MM.1S (cell line): ENCODE measurements at regions not wholly inside any gene's neighbourhood (a gene's known extent, or its start where the extent isn't known, plus 50 kb on each side); places are given as distances from the start of the nearest gene placed in this dataset.

Experiments used
- EZH2 ChIP-seq: fragments of 300-600 bp; sonication (generic); optimal IDR thresholded peaks from 2 replicates; pipeline ENCODE3; 2017; ENCODE audit warnings: low read depth, mild to moderate bottlenecking, antibody characterized with exemption, low read length, mixed read lengths
- TF ChIP-seq, protein P1 (sequence below): fragments of 300-600 bp; sonication (generic); IDR thresholded peaks from 2 replicates; pipeline ENCODE4 v1.5.1; 2016; ENCODE audit warnings: antibody characterized with exemption, low read length, mixed read lengths

DNA sequence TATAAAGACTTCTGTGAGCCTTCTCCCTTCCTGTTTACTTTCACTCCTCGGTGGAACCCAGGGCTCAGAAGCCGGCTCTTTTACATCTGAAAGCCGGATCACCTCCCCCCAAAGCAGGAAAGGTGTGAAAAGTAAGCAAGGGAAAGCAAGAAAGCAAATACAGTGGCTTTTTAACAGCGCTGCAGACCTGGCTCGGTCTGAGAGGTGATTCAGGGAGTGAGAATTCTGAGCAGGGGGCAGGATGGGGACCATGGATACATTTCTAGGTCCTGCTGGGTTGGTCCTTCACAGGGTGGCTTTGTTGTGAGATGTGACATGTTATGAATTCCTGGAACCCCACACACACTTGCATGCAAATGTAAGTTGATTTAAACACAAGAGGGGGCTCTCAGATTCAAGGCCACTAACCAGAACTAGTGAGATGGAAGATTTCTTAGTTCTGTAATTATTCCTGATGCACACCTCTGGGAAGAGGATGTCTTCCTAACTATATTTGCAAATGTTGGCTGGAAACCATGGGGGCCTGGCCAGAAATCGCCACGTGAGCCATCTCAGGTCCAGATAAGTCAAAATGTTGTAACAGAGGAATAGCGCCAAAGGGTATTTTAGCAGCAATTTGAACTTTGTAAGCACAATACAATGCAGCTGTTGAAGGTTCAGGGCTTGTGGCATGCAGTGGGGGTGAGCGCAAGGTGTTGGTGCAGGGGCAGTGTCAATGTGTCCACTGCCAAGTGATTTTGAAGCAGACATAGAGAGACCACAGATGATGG, 670.1 kb upstream of the LCORL start:
- TF ChIP-seq, protein P1, sequence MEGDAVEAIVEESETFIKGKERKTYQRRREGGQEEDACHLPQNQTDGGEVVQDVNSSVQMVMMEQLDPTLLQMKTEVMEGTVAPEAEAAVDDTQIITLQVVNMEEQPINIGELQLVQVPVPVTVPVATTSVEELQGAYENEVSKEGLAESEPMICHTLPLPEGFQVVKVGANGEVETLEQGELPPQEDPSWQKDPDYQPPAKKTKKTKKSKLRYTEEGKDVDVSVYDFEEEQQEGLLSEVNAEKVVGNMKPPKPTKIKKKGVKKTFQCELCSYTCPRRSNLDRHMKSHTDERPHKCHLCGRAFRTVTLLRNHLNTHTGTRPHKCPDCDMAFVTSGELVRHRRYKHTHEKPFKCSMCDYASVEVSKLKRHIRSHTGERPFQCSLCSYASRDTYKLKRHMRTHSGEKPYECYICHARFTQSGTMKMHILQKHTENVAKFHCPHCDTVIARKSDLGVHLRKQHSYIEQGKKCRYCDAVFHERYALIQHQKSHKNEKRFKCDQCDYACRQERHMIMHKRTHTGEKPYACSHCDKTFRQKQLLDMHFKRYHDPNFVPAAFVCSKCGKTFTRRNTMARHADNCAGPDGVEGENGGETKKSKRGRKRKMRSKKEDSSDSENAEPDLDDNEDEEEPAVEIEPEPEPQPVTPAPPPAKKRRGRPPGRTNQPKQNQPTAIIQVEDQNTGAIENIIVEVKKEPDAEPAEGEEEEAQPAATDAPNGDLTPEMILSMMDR: peak; percentile 36
- no peak for TF ChIP-seq EZH2
